ENCODE measurements at regions not wholly inside any gene's neighbourhood (a gene's known extent, or its start where the extent isn't known, plus 50 kb on each side); places are given as distances from the start of the nearest gene placed in this dataset.

DNA sequence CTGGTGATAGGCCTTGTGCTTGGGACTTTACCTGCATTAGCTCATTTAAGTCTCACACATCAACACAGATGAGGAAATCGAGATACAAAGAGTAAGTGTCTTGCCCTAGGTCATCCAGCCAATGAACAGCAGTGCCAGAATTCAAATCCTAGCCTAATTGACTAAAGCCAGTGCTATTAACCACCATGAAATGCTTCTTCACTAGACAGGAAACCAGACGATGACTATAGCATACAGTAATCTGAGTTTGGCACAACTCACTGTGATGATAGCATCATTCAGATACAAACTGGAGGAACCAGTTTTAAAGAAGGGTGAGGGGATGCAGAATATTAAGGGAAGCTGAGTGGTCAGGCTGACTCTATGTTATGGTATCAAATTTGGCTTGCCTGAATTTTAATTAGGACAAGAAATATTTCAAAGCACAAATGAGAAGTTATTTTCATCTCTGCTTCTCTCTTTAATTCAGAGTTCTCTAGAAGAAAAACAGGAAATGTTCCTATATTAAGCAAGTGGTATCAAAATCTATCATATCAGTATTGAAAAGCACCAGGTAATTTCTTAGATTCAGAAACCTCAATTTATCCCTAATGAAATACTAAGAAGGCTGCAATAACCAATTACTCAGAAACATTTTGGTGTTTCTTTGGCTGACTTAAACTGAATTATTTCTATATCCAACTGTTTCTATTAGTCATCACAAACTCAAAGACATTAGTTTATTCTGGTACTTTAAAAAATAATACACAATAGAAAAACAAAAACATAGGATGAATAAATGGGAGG is 147.0 kb upstream of the RASA1 start:
- TF ChIP-seq, protein P1, sequence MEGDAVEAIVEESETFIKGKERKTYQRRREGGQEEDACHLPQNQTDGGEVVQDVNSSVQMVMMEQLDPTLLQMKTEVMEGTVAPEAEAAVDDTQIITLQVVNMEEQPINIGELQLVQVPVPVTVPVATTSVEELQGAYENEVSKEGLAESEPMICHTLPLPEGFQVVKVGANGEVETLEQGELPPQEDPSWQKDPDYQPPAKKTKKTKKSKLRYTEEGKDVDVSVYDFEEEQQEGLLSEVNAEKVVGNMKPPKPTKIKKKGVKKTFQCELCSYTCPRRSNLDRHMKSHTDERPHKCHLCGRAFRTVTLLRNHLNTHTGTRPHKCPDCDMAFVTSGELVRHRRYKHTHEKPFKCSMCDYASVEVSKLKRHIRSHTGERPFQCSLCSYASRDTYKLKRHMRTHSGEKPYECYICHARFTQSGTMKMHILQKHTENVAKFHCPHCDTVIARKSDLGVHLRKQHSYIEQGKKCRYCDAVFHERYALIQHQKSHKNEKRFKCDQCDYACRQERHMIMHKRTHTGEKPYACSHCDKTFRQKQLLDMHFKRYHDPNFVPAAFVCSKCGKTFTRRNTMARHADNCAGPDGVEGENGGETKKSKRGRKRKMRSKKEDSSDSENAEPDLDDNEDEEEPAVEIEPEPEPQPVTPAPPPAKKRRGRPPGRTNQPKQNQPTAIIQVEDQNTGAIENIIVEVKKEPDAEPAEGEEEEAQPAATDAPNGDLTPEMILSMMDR (IDR thresholded peaks at IDR 0.05; ENCODE audit: poor library complexity, severe bottlenecking): no peak
- TF ChIP-seq EZH2 (IDR thresholded peaks at IDR 0.05; ENCODE audit: borderline replicate concordance, insufficient read depth, low read length, poor library complexity, severe bottlenecking) (no peak), POLR2AphosphoS5 (IDR thresholded peaks at IDR 0.05) (no peak), SMC3 (conservative IDR thresholded peaks at IDR 0.05; ENCODE audit: poor library complexity) (no peak)
- TF ChIP-seq, protein P2, sequence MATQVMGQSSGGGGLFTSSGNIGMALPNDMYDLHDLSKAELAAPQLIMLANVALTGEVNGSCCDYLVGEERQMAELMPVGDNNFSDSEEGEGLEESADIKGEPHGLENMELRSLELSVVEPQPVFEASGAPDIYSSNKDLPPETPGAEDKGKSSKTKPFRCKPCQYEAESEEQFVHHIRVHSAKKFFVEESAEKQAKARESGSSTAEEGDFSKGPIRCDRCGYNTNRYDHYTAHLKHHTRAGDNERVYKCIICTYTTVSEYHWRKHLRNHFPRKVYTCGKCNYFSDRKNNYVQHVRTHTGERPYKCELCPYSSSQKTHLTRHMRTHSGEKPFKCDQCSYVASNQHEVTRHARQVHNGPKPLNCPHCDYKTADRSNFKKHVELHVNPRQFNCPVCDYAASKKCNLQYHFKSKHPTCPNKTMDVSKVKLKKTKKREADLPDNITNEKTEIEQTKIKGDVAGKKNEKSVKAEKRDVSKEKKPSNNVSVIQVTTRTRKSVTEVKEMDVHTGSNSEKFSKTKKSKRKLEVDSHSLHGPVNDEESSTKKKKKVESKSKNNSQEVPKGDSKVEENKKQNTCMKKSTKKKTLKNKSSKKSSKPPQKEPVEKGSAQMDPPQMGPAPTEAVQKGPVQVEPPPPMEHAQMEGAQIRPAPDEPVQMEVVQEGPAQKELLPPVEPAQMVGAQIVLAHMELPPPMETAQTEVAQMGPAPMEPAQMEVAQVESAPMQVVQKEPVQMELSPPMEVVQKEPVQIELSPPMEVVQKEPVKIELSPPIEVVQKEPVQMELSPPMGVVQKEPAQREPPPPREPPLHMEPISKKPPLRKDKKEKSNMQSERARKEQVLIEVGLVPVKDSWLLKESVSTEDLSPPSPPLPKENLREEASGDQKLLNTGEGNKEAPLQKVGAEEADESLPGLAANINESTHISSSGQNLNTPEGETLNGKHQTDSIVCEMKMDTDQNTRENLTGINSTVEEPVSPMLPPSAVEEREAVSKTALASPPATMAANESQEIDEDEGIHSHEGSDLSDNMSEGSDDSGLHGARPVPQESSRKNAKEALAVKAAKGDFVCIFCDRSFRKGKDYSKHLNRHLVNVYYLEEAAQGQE (IDR thresholded peaks at IDR 0.05; ENCODE audit: borderline replicate concordance): no peak

Data from neural cell (in vitro differentiated cells).